Gastroesophageal sphincter (tissue), 3 donors: ENCODE measurements at regions not wholly inside any gene's neighbourhood (a gene's known extent, or its start where the extent isn't known, plus 50 kb on each side); places are given as distances from the start of the nearest gene placed in this dataset.

Experiments used
- CTCF ChIP-seq, 4 experiments: fragments of 200-600 bp in 2 of 4; fragments of 450-650 bp in 2 of 4; sonication (generic) in 1 of 4; IDR thresholded peaks; one replicate each; pipeline ENCODE4 v1.5.1; 2017 to 2019; ENCODE audit warnings: antibody characterized with exemption in 4 of 4, mild to moderate bottlenecking in 2 of 4, moderate library complexity in 2 of 4
- POLR2A ChIP-seq, 2 donors: fragments of 450-650 bp; IDR thresholded peaks; one replicate each; pipeline ENCODE4 v1.6.1; 2017; ENCODE audit warnings: antibody characterized with exemption in 2 of 2, mild to moderate bottlenecking in 2 of 2, moderate library complexity in 1 of 2
- POLR2AphosphoS5 ChIP-seq: sonication (generic); formaldehyde crosslinking; IDR thresholded peaks from one replicate; pipeline ENCODE4 v1.6.1; 2017; ENCODE audit warnings: antibody characterized with exemption

DNA sequence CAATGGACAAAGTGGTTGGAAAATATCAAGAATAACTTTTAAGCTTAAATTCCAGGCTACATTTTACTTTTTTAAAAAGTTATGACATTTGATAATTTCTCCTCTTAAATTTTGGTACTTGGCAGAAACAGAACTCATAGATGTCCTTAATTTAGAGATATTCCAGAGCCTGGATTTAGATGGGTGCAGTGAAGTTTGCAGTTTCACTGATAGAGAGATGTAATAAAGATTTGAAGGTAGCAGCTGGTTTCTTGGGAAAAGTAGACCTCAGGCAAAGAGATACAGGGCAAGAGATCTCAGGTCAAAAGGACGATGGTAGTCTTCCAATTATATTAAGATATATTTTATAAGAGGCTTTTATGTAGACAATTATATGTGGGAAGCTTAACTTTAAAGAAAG, 134.6 kb downstream of the ISL1 start:
- TF ChIP-seq CTCF (IDR thresholded peaks at IDR 0.05) (no peak), POLR2A (IDR thresholded peaks at IDR 0.05) (no peak), POLR2AphosphoS5 (no peak)
